Astrocyte (in vitro differentiated cells and primary cell): ENCODE measurements at regions not wholly inside any gene's neighbourhood (a gene's known extent, or its start where the extent isn't known, plus 50 kb on each side); places are given as distances from the start of the nearest gene placed in this dataset.

Source experiments
- DNase-seq: peaks from one replicate; pipeline ENCODE4 v3.0.0-alpha.2; 2010; ENCODE audit warnings: low read depth
- FAIRE-seq: peaks from 2 replicates; lab custom pipeline; 2011; peaks lifted over from hg19 to GRCh38; lab: Jason Lieb, UNC
- H2AFZ ChIP-seq: 2 replicates; pipeline ENCODE4 v1.6.0; 2012; ENCODE audit warnings: low read depth, low read length, inconsistent platforms
- H3K27ac ChIP-seq: 2 replicates; pipeline ENCODE4 v1.5.1; 2011; ENCODE audit warnings: low read depth, low read length, inconsistent platforms
- H3K27me3 ChIP-seq: 2 replicates; pipeline ENCODE4 v1.6.0; 2011; ENCODE audit warnings: low read length, inconsistent platforms; ENCODE audit not compliant: insufficient read depth
- H3K36me3 ChIP-seq: 2 replicates; pipeline ENCODE4 v1.5.1; 2011; ENCODE audit warnings: low read length, inconsistent platforms; ENCODE audit not compliant: insufficient read depth
- H3K4me1 ChIP-seq: 2 replicates; pipeline ENCODE4 v1.5.1; 2011; ENCODE audit warnings: low read length, inconsistent platforms; ENCODE audit not compliant: insufficient read depth
- H3K4me2 ChIP-seq: 2 replicates; pipeline ENCODE4 v1.6.0; 2012; ENCODE audit warnings: low read length, inconsistent platforms
- H3K4me3 ChIP-seq: 2 replicates; pipeline ENCODE4 v1.5.1; 2011; ENCODE audit warnings: low read depth, mild to moderate bottlenecking, low read length, inconsistent platforms; ENCODE audit not compliant: insufficient read depth
- H3K79me2 ChIP-seq: 2 replicates; pipeline ENCODE4 v1.6.0; 2012; ENCODE audit warnings: mild to moderate bottlenecking, low read length, inconsistent platforms; ENCODE audit not compliant: insufficient read depth
- H3K9ac ChIP-seq: 2 replicates; pipeline ENCODE4 v1.6.0; 2012; ENCODE audit warnings: mild to moderate bottlenecking, low read length, inconsistent platforms
- H3K9me3 ChIP-seq: 2 replicates; pipeline ENCODE4 v1.5.1; 2012; ENCODE audit warnings: low read depth, mild to moderate bottlenecking, low read length, inconsistent platforms; ENCODE audit not compliant: insufficient read depth
- H4K20me1 ChIP-seq: 2 replicates; pipeline ENCODE4 v1.6.0; 2012; ENCODE audit warnings: low read length, inconsistent platforms; ENCODE audit not compliant: insufficient read depth
- H3K27ac Mint-ChIP-seq: one replicate; pipeline ENCODE4 v1.8.0; 2021; ENCODE audit warnings: mild to moderate bottlenecking, mixed read lengths; ENCODE audit not compliant: unreplicated experiment
- H3K27me3 Mint-ChIP-seq: one replicate; pipeline ENCODE4 v1.8.0; 2021; ENCODE audit warnings: low read depth, mixed read lengths; ENCODE audit not compliant: unreplicated experiment
- H3K36me3 Mint-ChIP-seq: one replicate; pipeline ENCODE4 v1.8.0; 2021; ENCODE audit warnings: low read depth, mixed read lengths; ENCODE audit not compliant: unreplicated experiment
- H3K4me1 Mint-ChIP-seq: one replicate; pipeline ENCODE4 v1.8.0; 2021; ENCODE audit warnings: low read depth, mixed read lengths; ENCODE audit not compliant: unreplicated experiment
- H3K4me3 Mint-ChIP-seq: one replicate; pipeline ENCODE4 v1.8.0; 2021; ENCODE audit warnings: mild to moderate bottlenecking, moderate library complexity, mixed read lengths; ENCODE audit not compliant: unreplicated experiment
- H3K9me3 Mint-ChIP-seq: one replicate; pipeline ENCODE4 v1.8.0; 2021; ENCODE audit warnings: mild to moderate bottlenecking, mixed read lengths; ENCODE audit not compliant: unreplicated experiment
- CTCF ChIP-seq: IDR thresholded peaks from 2 replicates; pipeline ENCODE4 v1.5.1; 2011; ENCODE audit warnings: low read depth, mild to moderate bottlenecking, inconsistent platforms, low read length, moderate library complexity; ENCODE audit not compliant: insufficient read depth
- EZH2 ChIP-seq: IDR thresholded peaks from 2 replicates; pipeline ENCODE4 v1.6.1; 2012; ENCODE audit warnings: mild to moderate bottlenecking, low read length, inconsistent platforms; ENCODE audit not compliant: insufficient read depth

- Mint-ChIP-seq H3K27ac (no peak overlapping the region), H3K4me3 (no peak overlapping the region), H3K4me1 (no peaks in the 10 kb centered on the region), H3K9me3 (no peaks in the 10 kb centered on the region), H3K36me3 (no peaks in the 10 kb centered on the region), H3K27me3 (peaks cover 11% of the 10 kb centered on the region)
- no peaks in the 10 kb centered on the region for H3K79me2 ChIP-seq
- H2AFZ ChIP-seq, result no peak overlapping the region
- FAIRE-seq, result no peak
- no peak overlapping the region for H3K9ac ChIP-seq
- no peaks in the 10 kb centered on the region for H3K4me1 ChIP-seq
- no peak overlapping the region for H3K4me2 ChIP-seq
- TF ChIP-seq CTCF (no peak), EZH2 (no peak)
- no peaks in the 10 kb centered on the region for H3K27me3 ChIP-seq
- H3K9me3 ChIP-seq, result peaks cover 8% of the 10 kb centered on the region
- DNase-seq, result no peak
- H3K36me3 ChIP-seq, result no peaks in the 10 kb centered on the region
- no peaks in the 10 kb centered on the region for H4K20me1 ChIP-seq
- H3K4me3 ChIP-seq, result no peak overlapping the region
- H3K27ac ChIP-seq, result no peak overlapping the region
Measured at GRCh38 chr16:5643855-5644531, 546.4 kb upstream of the EEF2KMT start.

DNA sequence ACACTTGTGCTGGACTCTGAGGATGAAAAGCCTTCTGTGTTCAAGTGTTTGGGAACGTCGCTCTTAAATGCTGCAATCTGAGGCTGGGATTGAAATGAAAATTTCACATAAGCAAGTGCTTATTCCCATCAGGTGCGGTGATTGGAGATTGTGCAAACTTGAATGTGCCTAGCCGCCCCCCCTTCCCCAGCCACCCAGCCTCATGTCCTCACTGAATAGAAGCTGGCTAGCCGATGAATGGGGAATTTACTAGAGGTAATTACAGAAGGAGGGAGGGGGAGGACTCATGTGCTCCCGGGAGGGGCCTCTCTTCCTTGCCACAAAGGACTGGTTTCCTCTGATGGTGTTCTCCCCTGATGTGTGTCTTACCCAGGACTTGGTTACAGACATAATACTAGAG lies 544.8 kb upstream of the EEF2KMT start:
- no peaks in the 10 kb centered on the region for H3K36me3 Mint-ChIP-seq
- peaks cover 21% of the 10 kb centered on the region for H3K27me3 Mint-ChIP-seq
- Histone ChIP-seq H3K36me3 (no peaks in the 10 kb centered on the region), H4K20me1 (no peaks in the 10 kb centered on the region), H3K27me3 (no peaks in the 10 kb centered on the region), H3K27ac (no peak overlapping the region), H3K79me2 (no peaks in the 10 kb centered on the region), H2AFZ (no peak overlapping the region), H3K9me3 (peaks cover 8% of the 10 kb centered on the region), H3K4me3 (no peak overlapping the region), H3K9ac (no peak overlapping the region), H3K4me2 (no peak overlapping the region), H3K4me1 (no peaks in the 10 kb centered on the region)
- H3K4me1 Mint-ChIP-seq, result no peaks in the 10 kb centered on the region
- no peaks in the 10 kb centered on the region for H3K9me3 Mint-ChIP-seq
- H3K4me3 Mint-ChIP-seq, result no peak overlapping the region
- DNase-seq, result no peak
- no peak for FAIRE-seq
- H3K27ac Mint-ChIP-seq, result no peak overlapping the region
- TF ChIP-seq EZH2, result no peak
- no peak for TF ChIP-seq CTCF

- no peak overlapping the region for H3K4me3 Mint-ChIP-seq
- Histone ChIP-seq H3K4me1 (no peaks in the 10 kb centered on the region), H3K4me3 (no peak overlapping the region), H3K9ac (no peak overlapping the region), H3K27ac (no peak overlapping the region), H3K27me3 (no peaks in the 10 kb centered on the region), H3K79me2 (no peaks in the 10 kb centered on the region), H3K9me3 (peaks cover 8% of the 10 kb centered on the region), H4K20me1 (no peaks in the 10 kb centered on the region), H3K36me3 (no peaks in the 10 kb centered on the region), H2AFZ (no peak overlapping the region), H3K4me2 (no peak overlapping the region)
- no peaks in the 10 kb centered on the region for H3K9me3 Mint-ChIP-seq
- H3K27me3 Mint-ChIP-seq, result peaks cover 16% of the 10 kb centered on the region
- no peaks in the 10 kb centered on the region for H3K36me3 Mint-ChIP-seq
- DNase-seq, result no peak
- no peaks in the 10 kb centered on the region for H3K4me1 Mint-ChIP-seq
- TF ChIP-seq EZH2 (no peak), CTCF (no peak)
- H3K27ac Mint-ChIP-seq, result no peak overlapping the region
- no peak for FAIRE-seq
Measured at GRCh38 chr16:5642011-5642410, 544.4 kb upstream of the EEF2KMT start.
